ENCODE measurements at regions not wholly inside any gene's neighbourhood (a gene's known extent, or its start where the extent isn't known, plus 50 kb on each side); places are given as distances from the start of the nearest gene placed in this dataset.

- no peak for DNase-seq
- ATAC-seq: peak; percentile 82 to 83
These were observed 154.1 kb upstream of the ATP2B1 start for GRCh38 chr12:89862511-89863445.

GRCh38 chr12:89861086-89861485 lies 152.4 kb upstream of the ATP2B1 start:
- ATAC-seq (no peak), DNase-seq (no peak)
- Histone ChIP-seq H3K36me3 (no peaks in the 10 kb centered on the region), H3K4me1 (peaks cover 8% of the 10 kb centered on the region), H3K4me3 (no peak overlapping the region), H3K9me3 (no peaks in the 10 kb centered on the region), H3K27ac (no peak overlapping the region), H3K27me3 (ENCODE audit: low read depth) (no peaks in the 10 kb centered on the region)
- intact Hi-C loops (cut with DNase I): no loop called here
- no peak for TF ChIP-seq CTCF (IDR thresholded peaks at IDR 0.05)

More at GRCh38 chr12:89862511-89863445, 154.1 kb upstream of the ATP2B1 start:
- Histone ChIP-seq H3K9me3 (no peaks in the 10 kb centered on the region), H3K27ac (peak overlapping the region; percentile 80), H3K36me3 (no peaks in the 10 kb centered on the region), H3K4me3 (peak overlapping the region; percentile 22), H3K4me1 (peaks cover 5% of the 10 kb centered on the region), H3K27me3 (ENCODE audit: low read depth) (no peaks in the 10 kb centered on the region)
- intact Hi-C loops (cut with DNase I): no loop called here
- TF ChIP-seq CTCF (IDR thresholded peaks at IDR 0.05): no peak

GRCh38 chr12:89859508-89860220 lies 151.0 kb upstream of the ATP2B1 start:
- Histone ChIP-seq H3K4me1 (peaks cover 8% of the 10 kb centered on the region), H3K4me3 (no peak overlapping the region), H3K36me3 (no peaks in the 10 kb centered on the region), H3K27ac (no peak overlapping the region), H3K27me3 (ENCODE audit: low read depth) (no peaks in the 10 kb centered on the region), H3K9me3 (no peaks in the 10 kb centered on the region)
- DNase-seq (no peak), ATAC-seq (no peak)
- intact Hi-C loops (cut with DNase I): no loop called here
- TF ChIP-seq CTCF (IDR thresholded peaks at IDR 0.05): no peak

GRCh38 chr12:89858718-89859117 lies 150.1 kb upstream of the ATP2B1 start:
- ATAC-seq (no peak), DNase-seq (no peak)
- intact Hi-C loops (cut with DNase I): no loop called here
- H3K27me3 ChIP-seq (ENCODE audit: low read depth): no peaks in the 10 kb centered on the region
- H3K36me3 ChIP-seq: no peaks in the 10 kb centered on the region
- H3K9me3 ChIP-seq: no peaks in the 10 kb centered on the region
- peaks cover 8% of the 10 kb centered on the region for H3K4me1 ChIP-seq
- no peak overlapping the region for H3K4me3 ChIP-seq
- no peak for TF ChIP-seq CTCF (IDR thresholded peaks at IDR 0.05)
- H3K27ac ChIP-seq: no peak overlapping the region

GRCh38 chr12:89857652-89858274 lies 149.1 kb upstream of the ATP2B1 start:
- H3K4me3 ChIP-seq: no peak overlapping the region
- DNase-seq (no peak), ATAC-seq (peak; percentile 72 to 76)
- no peak for TF ChIP-seq CTCF (IDR thresholded peaks at IDR 0.05)
- H3K9me3 ChIP-seq: no peaks in the 10 kb centered on the region
- intact Hi-C loops (cut with DNase I): no loop called here
- H3K36me3 ChIP-seq: no peaks in the 10 kb centered on the region
- H3K27me3 ChIP-seq (ENCODE audit: low read depth): no peaks in the 10 kb centered on the region
- peaks cover 3% of the 10 kb centered on the region for H3K4me1 ChIP-seq
- no peak overlapping the region for H3K27ac ChIP-seq
